IMR-90 (cell line): ENCODE measurements at regions not wholly inside any gene's neighbourhood (a gene's known extent, or its start where the extent isn't known, plus 50 kb on each side); places are given as distances from the start of the nearest gene placed in this dataset.

ENCODE experiments used
- ATAC-seq: fragments of 200-7000 bp; cut with Tn5 transposase; 2 replicates; pipeline ENCODE4 v1.9.1; 2020; ENCODE audit warnings: low read depth, mild to moderate bottlenecking, moderate library complexity
- BruUV-seq: library from RNA; stranded (reverse); fragments of 400-500 nt; replicated peaks from 2 replicates; lab custom pipeline; 2021; lab: Mats Ljungman, UMichigan
- CTCF ChIA-PET: fragments of 300-600 bp; formaldehyde crosslinking; extraction: SDS; loops from one replicate; lab custom pipeline; 2021; ENCODE audit warnings: antibody characterized with exemption; lab: Yijun Ruan, JAX
- POLR2A ChIA-PET: fragments of 300-600 bp; sonication (Branson Sonifier 250); formaldehyde crosslinking; loops from one replicate; lab custom pipeline; 2022; ENCODE audit warnings: antibody characterized with exemption; ENCODE audit not compliant: unreplicated experiment; lab: Charles Lee
- DNase-seq: peaks from one replicate; pipeline ENCODE4 v3.0.0; 2013
- H2AFZ ChIP-seq: replicated peaks from 2 replicates; pipeline ENCODE3; 2013; ENCODE audit warnings: low read length, mild to moderate bottlenecking; ENCODE audit not compliant: poor library complexity
- H2AK5ac ChIP-seq: 2 replicates; pipeline ENCODE4 v1.6.1; 2013; ENCODE audit warnings: low read depth, low read length, inconsistent platforms
- H2AK9ac ChIP-seq: replicated peaks from 2 replicates; pipeline ENCODE3; 2013; ENCODE audit warnings: mild to moderate bottlenecking, low read depth, low read length, moderate library complexity; ENCODE audit not compliant: poor library complexity
- H2BK120ac ChIP-seq: 2 replicates; pipeline ENCODE4 v1.6.1; 2013; ENCODE audit warnings: low read depth, low read length, inconsistent platforms
- H2BK15ac ChIP-seq: 3 replicates; pipeline ENCODE4 v1.6.1; 2013; ENCODE audit warnings: low read depth, low read length, inconsistent platforms
- H2BK20ac ChIP-seq: 2 replicates; pipeline ENCODE4 v1.6.1; 2013; ENCODE audit warnings: low read depth, mild to moderate bottlenecking, inconsistent platforms, low read length, moderate library complexity
- H2BK5ac ChIP-seq: 2 replicates; pipeline ENCODE4 v1.6.1; 2013; ENCODE audit warnings: mild to moderate bottlenecking, low read depth, low read length, inconsistent platforms; ENCODE audit not compliant: poor library complexity, severe bottlenecking
- H3K14ac ChIP-seq: replicated peaks from 2 replicates; pipeline ENCODE4 v1.6.1; 2013; ENCODE audit warnings: low read depth, low read length, inconsistent platforms
- H3K18ac ChIP-seq: 2 replicates; pipeline ENCODE4 v1.6.1; 2013; ENCODE audit warnings: low read depth, low read length, control low read depth
- H3K23ac ChIP-seq: 2 replicates; pipeline ENCODE4 v1.6.1; 2013; ENCODE audit warnings: low read depth, low read length, inconsistent platforms
- H3K27ac ChIP-seq: 2 replicates; pipeline ENCODE4 v1.5.1; 2013; ENCODE audit warnings: mild to moderate bottlenecking, control low read depth, low read length; ENCODE audit not compliant: insufficient read depth
- H3K27me3 ChIP-seq: 2 replicates; pipeline ENCODE4 v1.6.1; 2013; ENCODE audit warnings: low read length; ENCODE audit not compliant: control insufficient read depth, insufficient read depth
- H3K36me3 ChIP-seq: 2 replicates; pipeline ENCODE4 v1.6.1; 2013; ENCODE audit warnings: low read length, mixed read lengths; ENCODE audit not compliant: control insufficient read depth, insufficient read depth
- H3K4ac ChIP-seq: 2 replicates; pipeline ENCODE4 v1.6.1; 2013; ENCODE audit warnings: low read depth, low read length, inconsistent platforms
- H3K4me1 ChIP-seq: 2 replicates; pipeline ENCODE4 v1.6.1; 2013; ENCODE audit warnings: low read length, mixed read lengths; ENCODE audit not compliant: control insufficient read depth, insufficient read depth
- H3K4me2 ChIP-seq: 2 replicates; pipeline ENCODE4 v1.6.1; 2013; ENCODE audit warnings: low read depth, mild to moderate bottlenecking, control low read depth, low read length, moderate library complexity
- H3K4me3 ChIP-seq: 2 replicates; pipeline ENCODE4 v1.5.1; 2013; ENCODE audit warnings: low read depth, mild to moderate bottlenecking, control low read depth, low read length, moderate library complexity; ENCODE audit not compliant: insufficient read depth
- H3K56ac ChIP-seq: 2 replicates; pipeline ENCODE4 v1.6.1; 2013; ENCODE audit warnings: low read length, inconsistent platforms; ENCODE audit not compliant: insufficient read depth; ENCODE audit errors: extremely low read depth
- H3K79me1 ChIP-seq, 2 experiments: 2 replicates each; pipeline ENCODE4 v1.6.1; 2013; ENCODE audit warnings: low read length in 2 of 2, inconsistent platforms in 1 of 2, low read depth in 1 of 2
- H3K9ac ChIP-seq: 2 replicates; pipeline ENCODE4 v1.6.1; 2013; ENCODE audit warnings: low read depth, low read length, control low read depth
- H3K9me1 ChIP-seq: 2 replicates; pipeline ENCODE4 v1.6.1; 2013; ENCODE audit warnings: low read length, inconsistent platforms; ENCODE audit not compliant: insufficient read depth
- H3K9me3 ChIP-seq: 2 replicates; pipeline ENCODE4 v1.6.1; 2013; ENCODE audit warnings: low read length; ENCODE audit not compliant: control insufficient read depth, insufficient read depth
- H4K20me1 ChIP-seq: 2 replicates; pipeline ENCODE4 v1.6.1; 2013; ENCODE audit warnings: low read length, inconsistent platforms; ENCODE audit not compliant: insufficient read depth
- H4K5ac ChIP-seq: 2 replicates; pipeline ENCODE4 v1.6.1; 2013; ENCODE audit warnings: mild to moderate bottlenecking, low read depth, low read length, control low read depth
- H4K8ac ChIP-seq, 2 experiments: 2 replicates each; pipeline ENCODE4 v1.6.1; 2013; ENCODE audit warnings: low read depth in 2 of 2, low read length in 2 of 2, control low read depth in 1 of 2, inconsistent platforms in 1 of 2
- H4K91ac ChIP-seq: 2 replicates; pipeline ENCODE4 v1.6.1; 2013; ENCODE audit warnings: low read depth, low read length, inconsistent platforms; ENCODE audit not compliant: insufficient read depth
- FOS ChIP-seq: fragments of 150-350 bp; IDR thresholded peaks from 2 replicates; pipeline ENCODE4 v1.6.1; 2016; ENCODE audit warnings: low read depth, low read length
- MXI1 ChIP-seq: IDR thresholded peaks from 2 replicates; pipeline ENCODE4 v1.6.1; 2012; ENCODE audit warnings: low read depth, mild to moderate bottlenecking, low read length, moderate library complexity, borderline replicate concordance
- WGBS, 2 experiments: methylation state at CpG; one replicate each; pipeline versions ENCODE4 v1.1.5 to v1.1.7; 2013; ENCODE audit warnings: missing lambda C conversion rate in 2 of 2; ENCODE audit not compliant: insufficient read length in 1 of 2; ENCODE audit errors: extremely low coverage in 2 of 2; 5-methylcytosine and 5-hydroxymethylcytosine counted together
- dilution Hi-C: fragments of 300-500 bp; cut with HindIII; formaldehyde crosslinking; loops from one replicate; pipeline ENCODE4 v1.14.3; 2018; ENCODE audit warnings: low sequenced_read_pairs; ENCODE audit not compliant: unreplicated experiment
- in situ Hi-C: fragments of 300-500 bp; cut with MboI; formaldehyde crosslinking; loops from 3 replicates; pipeline ENCODE4 v1.14.3; 2019; ENCODE audit warnings: low sequenced_read_pairs, inconsistent platforms, mixed read lengths
- intact Hi-C: fragments of 100-400 bp; cut with micrococcal nuclease; formaldehyde crosslinking; loops from 2 replicates; pipeline ENCODE4 v1.10.0; 2022
- TF ChIP-seq, protein P1 (sequence below): fragments of 150-350 bp; IDR thresholded peaks from 2 replicates; pipeline ENCODE4 v1.6.1; 2016; ENCODE audit warnings: low read depth, mild to moderate bottlenecking, low read length, moderate library complexity, borderline replicate concordance

DNA sequence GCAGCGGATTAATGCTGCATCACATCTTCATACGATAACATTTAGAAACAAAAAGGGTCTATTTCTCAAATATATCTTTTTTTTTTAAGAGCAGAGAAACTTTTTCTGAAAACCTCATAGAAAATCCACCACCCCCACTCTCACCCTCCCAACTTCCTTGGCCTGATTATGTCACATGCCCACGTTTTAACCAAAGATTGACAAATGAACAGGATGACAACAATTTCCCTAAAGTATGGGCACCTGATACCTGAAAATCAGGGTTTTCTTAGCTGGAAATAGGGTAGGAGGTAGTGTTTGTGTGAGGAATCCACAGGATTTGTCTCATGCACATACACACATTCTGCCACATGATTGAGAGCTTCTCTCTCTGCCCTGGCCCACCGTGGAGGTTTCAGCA lies 74.7 kb upstream of the MDM1 start:
- Histone ChIP-seq H2BK120ac (no peak overlapping the region), H4K20me1 (no peaks in the 10 kb centered on the region), H3K27ac (no peak overlapping the region), H3K4ac (no peak overlapping the region), H3K14ac (no peak overlapping the region), H3K79me1 (no peaks in the 10 kb centered on the region; a peak in 1 of 4 replicates), H3K4me1 (peaks cover 5% of the 10 kb centered on the region), H4K5ac (no peak overlapping the region), H3K36me3 (no peaks in the 10 kb centered on the region), H3K9me3 (no peaks in the 10 kb centered on the region), H2BK20ac (no peak overlapping the region), H3K23ac (no peak overlapping the region), H2BK5ac (no peak overlapping the region), H3K4me2 (no peak overlapping the region), H2AK5ac (no peak overlapping the region), H2BK15ac (peak overlapping the region; percentile 40; the same call in 2 of the 3 replicates), H2AK9ac (no peak overlapping the region), H3K4me3 (no peak overlapping the region), H4K8ac (no peak overlapping the region), H3K18ac (no peak overlapping the region), H4K91ac (no peak overlapping the region; the same call in 1 of the 2 replicates), H3K9ac (no peak overlapping the region), H3K27me3 (no peaks in the 10 kb centered on the region), H2AFZ (no peak overlapping the region), H3K9me1 (peaks cover 4% of the 10 kb centered on the region), H3K56ac (no peak overlapping the region)
- BruUV-seq, result no TSS peak
- dilution Hi-C loops, result no loop called here
- WGBS, 2 experiments, result 60% methylated on average over 1 of the region's 4 CpGs; no CpG with 5 or more reads in 1 of the 2 experiments
- DNase-seq, result no peak
- TF ChIP-seq MXI1, result no peak
- TF ChIP-seq, protein P1, sequence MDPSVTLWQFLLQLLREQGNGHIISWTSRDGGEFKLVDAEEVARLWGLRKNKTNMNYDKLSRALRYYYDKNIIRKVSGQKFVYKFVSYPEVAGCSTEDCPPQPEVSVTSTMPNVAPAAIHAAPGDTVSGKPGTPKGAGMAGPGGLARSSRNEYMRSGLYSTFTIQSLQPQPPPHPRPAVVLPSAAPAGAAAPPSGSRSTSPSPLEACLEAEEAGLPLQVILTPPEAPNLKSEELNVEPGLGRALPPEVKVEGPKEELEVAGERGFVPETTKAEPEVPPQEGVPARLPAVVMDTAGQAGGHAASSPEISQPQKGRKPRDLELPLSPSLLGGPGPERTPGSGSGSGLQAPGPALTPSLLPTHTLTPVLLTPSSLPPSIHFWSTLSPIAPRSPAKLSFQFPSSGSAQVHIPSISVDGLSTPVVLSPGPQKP, result no peak
- no peak for TF ChIP-seq FOS
- intact Hi-C loops, result loop anchor here (1.0 kb wide), 1 partner anchor 205 kb away; no protein-coding TSS in a partner anchor
- in situ Hi-C loops, result no loop called here
- no peak for ATAC-seq
- ChIA-PET POLR2A (no interaction called here), CTCF (no interaction called here)
